CD8-positive, alpha-beta memory T cell (primary cell): ENCODE measurements at regions not wholly inside any gene's neighbourhood (a gene's known extent, or its start where the extent isn't known, plus 50 kb on each side); places are given as distances from the start of the nearest gene placed in this dataset.

ENCODE experiments used
- CTCF ChIA-PET: fragments of 350-600 bp; sonication (Branson Sonifier 250); formaldehyde crosslinking; loops from one replicate; lab custom pipeline; 2021; ENCODE audit warnings: antibody characterized with exemption; lab: Charles Lee
- POLR2A ChIA-PET: fragments of 350-600 bp; sonication (Branson Sonifier 250); formaldehyde crosslinking; loops from one replicate; lab custom pipeline; 2021; ENCODE audit warnings: antibody characterized with exemption; lab: Charles Lee
- DNase-seq, 5 donors: peaks; one replicate each; pipeline versions ENCODE4 v3.0.0 to v3.0.0-alpha.2; 2020 to 2022; ENCODE audit warnings: mixed read lengths in 1 of 5
- H3K27ac ChIP-seq: one replicate; pipeline ENCODE4 v1.7.0; 2013; ENCODE audit warnings: low read depth, mild to moderate bottlenecking, low read length, moderate library complexity
- H3K27me3 ChIP-seq: 2 replicates; pipeline ENCODE4 v1.7.0; 2013; ENCODE audit warnings: low read length, mild to moderate bottlenecking; ENCODE audit not compliant: insufficient read depth, poor library complexity, severe bottlenecking
- H3K36me3 ChIP-seq: 2 replicates; pipeline ENCODE4 v1.7.0; 2013; ENCODE audit warnings: mild to moderate bottlenecking, low read length, moderate library complexity; ENCODE audit not compliant: insufficient read depth
- H3K4me1 ChIP-seq: 2 replicates; pipeline ENCODE4 v1.7.0; 2013; ENCODE audit warnings: mild to moderate bottlenecking, low read length, moderate library complexity; ENCODE audit not compliant: insufficient read depth
- H3K4me3 ChIP-seq: 2 replicates; pipeline ENCODE4 v1.7.0; 2013; ENCODE audit warnings: mild to moderate bottlenecking, low read length
- H3K9me3 ChIP-seq: 2 replicates; pipeline ENCODE4 v1.7.0; 2013; ENCODE audit warnings: mild to moderate bottlenecking, low read length
- H3K27ac Mint-ChIP-seq, 8 donors: one replicate each; pipeline ENCODE4 v1.8.0; 2020 to 2021; ENCODE audit warnings: mixed read lengths in 8 of 8, mild to moderate bottlenecking in 6 of 8, inconsistent platforms in 3 of 8, moderate library complexity in 3 of 8
- H3K27me3 Mint-ChIP-seq, 2 donors: one replicate each; pipeline ENCODE4 v1.8.0; 2020 to 2021; ENCODE audit warnings: mixed read lengths in 2 of 2, mild to moderate bottlenecking in 1 of 2, moderate library complexity in 1 of 2
- H3K36me3 Mint-ChIP-seq, 3 donors: one replicate each; pipeline ENCODE4 v1.8.0; 2020 to 2021; ENCODE audit warnings: mixed read lengths in 3 of 3, inconsistent platforms in 1 of 3, mild to moderate bottlenecking in 1 of 3
- H3K4me1 Mint-ChIP-seq, 3 donors: one replicate each; pipeline ENCODE4 v1.8.0; 2020 to 2021; ENCODE audit warnings: mixed read lengths in 3 of 3, inconsistent platforms in 1 of 3, mild to moderate bottlenecking in 1 of 3
- H3K4me3 Mint-ChIP-seq, 7 donors: one replicate each; pipeline ENCODE4 v1.8.0; 2020 to 2021; ENCODE audit warnings: mixed read lengths in 7 of 7, mild to moderate bottlenecking in 6 of 7, moderate library complexity in 4 of 7, inconsistent platforms in 2 of 7
- H3K9me3 Mint-ChIP-seq, 5 donors: one replicate each; pipeline ENCODE4 v1.8.0; 2020 to 2022; ENCODE audit warnings: mixed read lengths in 5 of 5, mild to moderate bottlenecking in 3 of 5, moderate library complexity in 2 of 5, inconsistent platforms in 1 of 5

GRCh38 chr5:145350513-145350912, 484.6 kb downstream of the PRELID2 start:
- Mint-ChIP-seq H3K27ac (no peak overlapping the region), H3K27me3 (no peaks in the 10 kb centered on the region), H3K9me3 (peaks cover 0 to 16% (median 5%) of the 10 kb centered on the region in 5 donors), H3K4me1 (no peaks in the 10 kb centered on the region), H3K36me3 (no peaks in the 10 kb centered on the region), H3K4me3 (no peak overlapping the region)
- no peaks in the 10 kb centered on the region for H3K27me3 ChIP-seq
- no peaks in the 10 kb centered on the region for H3K36me3 ChIP-seq
- no peak overlapping the region for H3K4me3 ChIP-seq
- no peak for DNase-seq
- no peaks in the 10 kb centered on the region for H3K4me1 ChIP-seq
- POLR2A ChIA-PET, result no interaction called here
- H3K27ac ChIP-seq, result no peak overlapping the region
- CTCF ChIA-PET, result no interaction called here
- H3K9me3 ChIP-seq, result no peaks in the 10 kb centered on the region

GRCh38 chr5:145347026-145347616, 488.0 kb downstream of the PRELID2 start:
- no peaks in the 10 kb centered on the region for H3K36me3 ChIP-seq
- H3K27ac ChIP-seq, result no peak overlapping the region
- CTCF ChIA-PET, result no interaction called here
- no peak for DNase-seq
- POLR2A ChIA-PET, result no interaction called here
- peaks cover 0 to 12% (median 5%) of the 10 kb centered on the region in 5 donors for H3K9me3 Mint-ChIP-seq
- no peaks in the 10 kb centered on the region for H3K27me3 ChIP-seq
- H3K36me3 Mint-ChIP-seq, result no peaks in the 10 kb centered on the region
- no peaks in the 10 kb centered on the region for H3K4me1 Mint-ChIP-seq
- H3K4me3 Mint-ChIP-seq, result no peak overlapping the region
- H3K9me3 ChIP-seq, result no peaks in the 10 kb centered on the region
- no peak overlapping the region for H3K27ac Mint-ChIP-seq
- no peaks in the 10 kb centered on the region for H3K4me1 ChIP-seq
- no peaks in the 10 kb centered on the region for H3K27me3 Mint-ChIP-seq
- no peak overlapping the region for H3K4me3 ChIP-seq

- Mint-ChIP-seq H3K27ac (no peak overlapping the region), H3K9me3 (peaks cover 0 to 12% (median 6%) of the 10 kb centered on the region in 5 donors), H3K27me3 (no peaks in the 10 kb centered on the region), H3K36me3 (no peaks in the 10 kb centered on the region), H3K4me3 (no peak overlapping the region), H3K4me1 (no peaks in the 10 kb centered on the region)
- CTCF ChIA-PET, result no interaction called here
- Histone ChIP-seq H3K9me3 (no peaks in the 10 kb centered on the region), H3K36me3 (no peaks in the 10 kb centered on the region), H3K4me3 (no peak overlapping the region), H3K27ac (no peak overlapping the region), H3K27me3 (no peaks in the 10 kb centered on the region), H3K4me1 (no peaks in the 10 kb centered on the region)
- POLR2A ChIA-PET, result no interaction called here
- DNase-seq, result no peak
These were observed 489.4 kb downstream of the PRELID2 start for GRCh38 chr5:145345511-145346287.

GRCh38 chr5:145341842-145342241, 493.3 kb downstream of the PRELID2 start:
- H3K27ac Mint-ChIP-seq, result no peak overlapping the region
- no peak overlapping the region for H3K27ac ChIP-seq
- ChIA-PET CTCF (no interaction called here), POLR2A (no interaction called here)
- H3K4me3 Mint-ChIP-seq, result no peak overlapping the region
- H3K36me3 ChIP-seq, result no peaks in the 10 kb centered on the region
- H3K27me3 Mint-ChIP-seq, result no peaks in the 10 kb centered on the region
- H3K4me1 ChIP-seq, result no peaks in the 10 kb centered on the region
- no peaks in the 10 kb centered on the region for H3K36me3 Mint-ChIP-seq
- H3K4me3 ChIP-seq, result no peak overlapping the region
- no peaks in the 10 kb centered on the region for H3K9me3 ChIP-seq
- H3K4me1 Mint-ChIP-seq, result no peaks in the 10 kb centered on the region
- H3K27me3 ChIP-seq, result no peaks in the 10 kb centered on the region
- no peak for DNase-seq
- peaks cover 0 to 11% (median 7%) of the 10 kb centered on the region in 5 donors for H3K9me3 Mint-ChIP-seq

GRCh38 chr5:145340099-145340498, 495.0 kb downstream of the PRELID2 start:
- H3K27me3 ChIP-seq, result no peaks in the 10 kb centered on the region
- no peaks in the 10 kb centered on the region for H3K9me3 ChIP-seq
- no peaks in the 10 kb centered on the region for H3K36me3 ChIP-seq
- H3K27ac Mint-ChIP-seq, result no peak overlapping the region
- ChIA-PET CTCF (no interaction called here), POLR2A (no interaction called here)
- no peaks in the 10 kb centered on the region for H3K27me3 Mint-ChIP-seq
- no peak overlapping the region for H3K27ac ChIP-seq
- no peak for DNase-seq
- peaks cover 3 to 17% (median 11%) of the 10 kb centered on the region in 5 donors for H3K9me3 Mint-ChIP-seq
- H3K4me1 ChIP-seq, result no peaks in the 10 kb centered on the region
- no peaks in the 10 kb centered on the region for H3K4me1 Mint-ChIP-seq
- no peaks in the 10 kb centered on the region for H3K36me3 Mint-ChIP-seq
- peak overlapping the region in 1 of 7 donors; percentile 19 for H3K4me3 Mint-ChIP-seq
- no peak overlapping the region for H3K4me3 ChIP-seq

- H3K4me3 Mint-ChIP-seq, result no peak overlapping the region
These were observed 510.2 kb downstream of the PRELID2 start for GRCh38 chr5:145324767-145325479.

GRCh38 chr5:145324101-145324500, 511.0 kb downstream of the PRELID2 start:
- Histone ChIP-seq H3K27me3 (no peaks in the 10 kb centered on the region), H3K9me3 (no peaks in the 10 kb centered on the region), H3K36me3 (no peaks in the 10 kb centered on the region), H3K4me1 (no peaks in the 10 kb centered on the region), H3K27ac (no peak overlapping the region), H3K4me3 (no peak overlapping the region)
- Mint-ChIP-seq H3K4me1 (no peaks in the 10 kb centered on the region), H3K27me3 (no peaks in the 10 kb centered on the region), H3K27ac (no peak overlapping the region), H3K9me3 (peaks cover 0 to 26% (median 5%) of the 10 kb centered on the region in 5 donors), H3K4me3 (no peak overlapping the region), H3K36me3 (no peaks in the 10 kb centered on the region)
- no peak for DNase-seq
- CTCF ChIA-PET, result no interaction called here
- POLR2A ChIA-PET, result no interaction called here

More at GRCh38 chr5:145324767-145325479, 510.2 kb downstream of the PRELID2 start:
- Mint-ChIP-seq H3K27ac (no peak overlapping the region), H3K4me1 (no peaks in the 10 kb centered on the region), H3K9me3 (peaks cover 0 to 31% (median 6%) of the 10 kb centered on the region in 5 donors), H3K36me3 (no peaks in the 10 kb centered on the region), H3K27me3 (no peaks in the 10 kb centered on the region)
- ChIA-PET CTCF (no interaction called here), POLR2A (no interaction called here)
- no peak overlapping the region for H3K4me3 ChIP-seq
- no peak for DNase-seq
- H3K27ac ChIP-seq, result no peak overlapping the region
- H3K36me3 ChIP-seq, result no peaks in the 10 kb centered on the region
- no peaks in the 10 kb centered on the region for H3K27me3 ChIP-seq
- H3K4me1 ChIP-seq, result no peaks in the 10 kb centered on the region
- no peaks in the 10 kb centered on the region for H3K9me3 ChIP-seq

- Mint-ChIP-seq H3K4me3 (no peak overlapping the region), H3K4me1 (no peaks in the 10 kb centered on the region), H3K36me3 (no peaks in the 10 kb centered on the region), H3K27ac (no peak overlapping the region), H3K27me3 (peaks cover 0 to 3% of the 10 kb centered on the region in 2 donors), H3K9me3 (peaks cover 3 to 22% (median 4%) of the 10 kb centered on the region in 5 donors)
- Histone ChIP-seq H3K4me3 (no peak overlapping the region), H3K36me3 (no peaks in the 10 kb centered on the region), H3K4me1 (no peaks in the 10 kb centered on the region), H3K27ac (no peak overlapping the region), H3K9me3 (no peaks in the 10 kb centered on the region), H3K27me3 (no peaks in the 10 kb centered on the region)
- no peak for DNase-seq
- POLR2A ChIA-PET, result no interaction called here
- CTCF ChIA-PET, result no interaction called here
These were observed 518.9 kb downstream of the PRELID2 start for GRCh38 chr5:145316282-145316681.
